IPS DF 4.7 (cell line): ENCODE measurements at regions not wholly inside any gene's neighbourhood (a gene's known extent, or its start where the extent isn't known, plus 50 kb on each side); places are given as distances from the start of the nearest gene placed in this dataset.

Source experiments
- DNase-seq: peaks from one replicate; pipeline ENCODE4 v3.0.0-alpha.2; 2013; ENCODE audit warnings: low spot score; ENCODE audit errors: extremely low read depth

GRCh38 chr7:86949052-86949778, 110.2 kb downstream of the ELAPOR2 start:
- DNase-seq, result no peak

GRCh38 chr7:86947929-86948328, 111.5 kb downstream of the ELAPOR2 start:
- DNase-seq, result no peak

- DNase-seq, result no peak
Measured at GRCh38 chr7:86943447-86943846, 116.0 kb downstream of the ELAPOR2 start.

- no peak for DNase-seq
Measured at GRCh38 chr7:86942995-86943394, 116.5 kb downstream of the ELAPOR2 start.

- DNase-seq, result no peak
Measured at GRCh38 chr7:86942081-86942480, 117.4 kb downstream of the ELAPOR2 start.

GRCh38 chr7:86939197-86939814, 120.1 kb downstream of the ELAPOR2 start:
- DNase-seq, result no peak

- DNase-seq, result no peak
Measured at GRCh38 chr7:86937363-86937878, 122.0 kb downstream of the ELAPOR2 start.

- DNase-seq, result no peak
Measured at GRCh38 chr7:86933295-86933845, 126.1 kb downstream of the ELAPOR2 start.

GRCh38 chr7:86932038-86932512, 127.4 kb downstream of the ELAPOR2 start:
- no peak for DNase-seq

GRCh38 chr7:86931439-86931838, 128.0 kb downstream of the ELAPOR2 start:
- no peak for DNase-seq

GRCh38 chr7:86930554-86931307, 128.7 kb downstream of the ELAPOR2 start:
- DNase-seq, result no peak

- DNase-seq, result no peak
Measured at GRCh38 chr7:86929293-86930109, 130.0 kb downstream of the ELAPOR2 start.

GRCh38 chr7:86928308-86928707, 131.1 kb downstream of the ELAPOR2 start:
- no peak for DNase-seq

- DNase-seq, result no peak
Measured at GRCh38 chr7:86926732-86927131, 132.7 kb downstream of the ELAPOR2 start.

GRCh38 chr7:86925221-86925620, 134.2 kb downstream of the ELAPOR2 start:
- DNase-seq, result no peak

- DNase-seq, result no peak
Measured at GRCh38 chr7:86923527-86923926, 135.9 kb downstream of the ELAPOR2 start.

- no peak for DNase-seq
Measured at GRCh38 chr7:86920154-86920553, 139.3 kb downstream of the ELAPOR2 start.

GRCh38 chr7:86918245-86918644, 141.2 kb downstream of the ELAPOR2 start:
- no peak for DNase-seq

GRCh38 chr7:86916277-86916825, 143.1 kb downstream of the ELAPOR2 start:
- no peak for DNase-seq

- DNase-seq, result no peak
Measured at GRCh38 chr7:86914551-86914950, 144.9 kb downstream of the ELAPOR2 start.
